ENCODE measurements at regions not wholly inside any gene's neighbourhood (a gene's known extent, or its start where the extent isn't known, plus 50 kb on each side); places are given as distances from the start of the nearest gene placed in this dataset.

- no peak overlapping the region for H3K4me3 ChIP-seq (replicated peaks in 1 of 3; ENCODE audit: insufficient read depth in 1 of 3, low read depth in 1 of 3, low read length in 3 of 3)
- TF ChIP-seq MAX (IDR thresholded peaks at IDR 0.05; ENCODE audit: insufficient read depth, insufficient read length), result no peak
- TF ChIP-seq GATA2 (IDR thresholded peaks at IDR 0.05; ENCODE audit: insufficient read depth, insufficient read length, low read depth, low read length), result no peak
- TF ChIP-seq FOS (IDR thresholded peaks at IDR 0.05; ENCODE audit: borderline replicate concordance, insufficient read depth, low read length), result no peak
- TF ChIP-seq MYC (IDR thresholded peaks at IDR 0.05; ENCODE audit: low read depth, low read length), result no peak
- TF ChIP-seq CTCF (IDR thresholded peaks at IDR 0.05; ENCODE audit: extremely low read depth in 1 of 2, insufficient read depth in 1 of 2, low read depth in 1 of 2, low read length in 2 of 2), result no peak
- TF ChIP-seq POLR2AphosphoS5 (IDR thresholded peaks at IDR 0.05; ENCODE audit: insufficient read depth, low read depth, low read length), result no peak
- TF ChIP-seq JUN (IDR thresholded peaks at IDR 0.05; ENCODE audit: borderline replicate concordance, insufficient read depth, insufficient read length, low read depth), result no peak
- no peak for TF ChIP-seq POLR2A (IDR thresholded peaks at IDR 0.05; ENCODE audit: low read depth, low read length)
- H2AFZ ChIP-seq (ENCODE audit: low read depth, low read length), result no peak overlapping the region
- H3K27ac ChIP-seq (ENCODE audit: insufficient read depth, low read depth, low read length), result no peak overlapping the region
- no peak overlapping the region for H3K9ac ChIP-seq (replicated peaks; ENCODE audit: extremely low read depth, insufficient read depth, low read length)
- H3K4me1 ChIP-seq (ENCODE audit: control insufficient read depth, extremely low read depth, insufficient read depth, low read length), result no peaks in the 10 kb centered on the region
- dilution Hi-C loops (cut with MboI; ENCODE audit: extremely low pct_ligation_motif_present, low sequenced_read_pairs) (no loop called here), intact Hi-C loops (cut with micrococcal nuclease) (no loop called here)
- BruUV-seq (replicated peaks), result no TSS peak
- no peaks in the 10 kb centered on the region for H4K20me1 ChIP-seq (replicated peaks; ENCODE audit: control insufficient read depth, extremely low read depth, insufficient read depth, low read length)
- no peak for DNase-seq (ENCODE audit: low read depth, low spot score)
- no peak for FAIRE-seq
- no peaks in the 10 kb centered on the region for H3K27me3 ChIP-seq (ENCODE audit: control insufficient read depth in 2 of 2, insufficient read depth in 2 of 2, low read length in 2 of 2)
- no peaks in the 10 kb centered on the region for H3K79me2 ChIP-seq (ENCODE audit: control insufficient read depth, insufficient read depth, low read length)
- H3K36me3 ChIP-seq (ENCODE audit: control insufficient read depth in 2 of 2, extremely low read depth in 1 of 2, insufficient read depth in 2 of 2, low read length in 2 of 2), result no peaks in the 10 kb centered on the region
- ChIA-PET POLR2A (no interaction called here), CTCF (interaction anchor here (0.7 kb wide), 1 partner anchor 327 kb away, joined by 3 read pairs; no protein-coding TSS in a partner anchor)
- H3K9me1 ChIP-seq (replicated peaks; ENCODE audit: control insufficient read depth, extremely low read depth, insufficient read depth, low read length), result no peaks in the 10 kb centered on the region
- no peaks in the 10 kb centered on the region for H3K9me3 ChIP-seq (replicated peaks; ENCODE audit: control insufficient read depth, insufficient read depth, low read length)
- no peak overlapping the region for H3K4me2 ChIP-seq (ENCODE audit: insufficient read depth, low read length)
Observed at GRCh38 chr4:126954537-126955291, 678.0 kb upstream of the INTU start.
